PC-3 (cell line): ENCODE measurements at regions not wholly inside any gene's neighbourhood (a gene's known extent, or its start where the extent isn't known, plus 50 kb on each side); places are given as distances from the start of the nearest gene placed in this dataset.

Experiments
- CTCF ChIP-seq: fragments of 300-600 bp; sonication (generic); conservative IDR thresholded peaks from 2 replicates; pipeline ENCODE4 v1.5.1; 2017; ENCODE audit warnings: antibody characterized with exemption, low read depth, mild to moderate bottlenecking, low read length
- EZH2 ChIP-seq: fragments of 300-600 bp; sonication (generic); IDR thresholded peaks from one replicate; pipeline ENCODE4 v1.6.1; 2017; ENCODE audit warnings: antibody characterized with exemption, mild to moderate bottlenecking, low read length; ENCODE audit not compliant: unreplicated experiment
- EZH2phosphoT487 ChIP-seq: fragments of 300-600 bp; sonication (generic); IDR thresholded peaks from 2 replicates; pipeline ENCODE4 v1.6.1; 2018; ENCODE audit warnings: mild to moderate bottlenecking, antibody characterized with exemption, low read length, borderline replicate concordance

DNA sequence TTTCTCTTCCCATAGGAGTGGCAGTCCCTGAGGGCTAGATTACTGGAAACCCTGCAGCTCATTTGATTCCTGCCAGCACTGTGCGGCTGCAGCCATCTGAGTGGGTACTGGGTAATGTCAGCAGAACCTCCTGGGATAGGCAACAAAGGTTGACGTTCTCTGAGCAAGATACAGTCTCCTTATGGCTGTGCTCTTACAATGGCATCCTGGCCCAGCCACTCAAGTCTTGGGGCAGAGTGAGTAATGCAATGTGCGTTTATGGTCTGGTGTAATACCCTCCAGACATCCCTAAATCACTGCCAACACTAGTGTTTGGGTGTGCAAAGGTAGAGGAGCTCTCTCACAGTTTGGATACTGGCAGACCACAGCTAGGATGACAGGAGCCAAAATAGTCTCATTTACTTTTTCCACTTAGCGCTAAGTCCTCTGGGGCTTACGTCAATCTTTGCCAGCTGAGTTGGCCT, 775.8 kb downstream of the ZNF385D start:
- TF ChIP-seq CTCF (no peak), EZH2phosphoT487 (no peak), EZH2 (no peak)
